ENCODE measurements at regions not wholly inside any gene's neighbourhood (a gene's known extent, or its start where the extent isn't known, plus 50 kb on each side); places are given as distances from the start of the nearest gene placed in this dataset.

GRCh38 chr7:33711231-33712019 lies 193.9 kb upstream of the BMPER start:
- no peak overlapping the region for H3K4me3 ChIP-seq (ENCODE audit: low read depth, low read length)
- no peak for TF ChIP-seq CTCF (IDR thresholded peaks at IDR 0.05; ENCODE audit: insufficient read depth, low read length, missing control alignments)
- POLR2A ChIA-PET = no interaction called here
- CTCF ChIA-PET = interaction anchor here (1.2 to 1.5 kb wide), 2 partner anchors 221 to 468 kb away, joined by 4 to 5 read pairs; no protein-coding TSS in a partner anchor
- DNase-seq (ENCODE audit: low read depth, low spot score) = no peak

GRCh38 chr7:33712020-33712414 lies 193.3 kb upstream of the BMPER start:
- ChIA-PET CTCF (interaction anchor here (1.2 to 1.5 kb wide), 2 partner anchors 220 to 469 kb away, joined by 4 to 5 read pairs; no protein-coding TSS in a partner anchor), POLR2A (no interaction called here)

GRCh38 chr7:33714208-33714607 lies 191.1 kb upstream of the BMPER start:
- ChIA-PET POLR2A (no interaction called here), CTCF (interaction anchor here (1.0 to 2.3 kb wide), 5 partner anchors 10 to 218 kb away, joined by 3 to 13 read pairs (median 4); no protein-coding TSS in a partner anchor)
- no peak overlapping the region for H3K4me3 ChIP-seq (ENCODE audit: low read depth, low read length)
- no peak for TF ChIP-seq CTCF (IDR thresholded peaks at IDR 0.05; ENCODE audit: insufficient read depth, low read length, missing control alignments)
- no peak for DNase-seq (ENCODE audit: low read depth, low spot score)

More at GRCh38 chr7:33712020-33712414, 193.3 kb upstream of the BMPER start:
- no peak for TF ChIP-seq CTCF (IDR thresholded peaks at IDR 0.05; ENCODE audit: insufficient read depth, low read length, missing control alignments)
- DNase-seq (ENCODE audit: low read depth, low spot score) = no peak
- H3K4me3 ChIP-seq (ENCODE audit: low read depth, low read length) = no peak overlapping the region

- peak; percentile 48 for TF ChIP-seq CTCF (IDR thresholded peaks at IDR 0.05; ENCODE audit: insufficient read depth, low read length, missing control alignments)
- ChIA-PET POLR2A (no interaction called here), CTCF (interaction anchor here (0.8 to 3.4 kb wide), 22 partner anchors 9 to 473 kb away, joined by 3 to 20 read pairs (median 5); no protein-coding TSS in a partner anchor)
- no peak for DNase-seq (ENCODE audit: low read depth, low spot score)
- no peak overlapping the region for H3K4me3 ChIP-seq (ENCODE audit: low read depth, low read length)
Observed at GRCh38 chr7:33716581-33717477, 188.5 kb upstream of the BMPER start.

GRCh38 chr7:33719059-33719581 lies 186.2 kb upstream of the BMPER start:
- ChIA-PET POLR2A (no interaction called here), CTCF (interaction anchor here (1.3 to 3.4 kb wide), 3 partner anchors 174 to 476 kb away, joined by 3 to 20 read pairs (median 8); no protein-coding TSS in a partner anchor)
- TF ChIP-seq CTCF (IDR thresholded peaks at IDR 0.05; ENCODE audit: insufficient read depth, low read length, missing control alignments) = no peak
- no peak overlapping the region for H3K4me3 ChIP-seq (ENCODE audit: low read depth, low read length)
- DNase-seq (ENCODE audit: low read depth, low spot score) = no peak

All from AG04449 (cell line).